Parathyroid adenoma (tissue), 2 donors: ENCODE measurements at regions not wholly inside any gene's neighbourhood (a gene's known extent, or its start where the extent isn't known, plus 50 kb on each side); places are given as distances from the start of the nearest gene placed in this dataset.
"Not testable (repeated sequence)": the region's sequence is repeated elsewhere in the genome, so short reads cannot be mapped to it uniquely, and the experiment has no call there.

Experiments
- H2AFZ ChIP-seq: fragments of 300-600 bp; sonication (generic); one replicate; pipeline ENCODE4 v1.7.0; 2017; ENCODE audit warnings: antibody characterized with exemption, mild to moderate bottlenecking
- H3K27ac ChIP-seq: fragments of 300-600 bp; sonication (generic); one replicate; pipeline ENCODE4 v1.7.0; 2017
- H3K27me3 ChIP-seq: fragments of 300-600 bp; sonication (generic); one replicate; pipeline ENCODE4 v1.7.0; 2017; ENCODE audit warnings: low read length; ENCODE audit not compliant: control insufficient read depth, insufficient read depth
- H3K36me3 ChIP-seq: fragments of 300-600 bp; sonication (generic); one replicate; pipeline ENCODE4 v1.7.0; 2017; ENCODE audit warnings: low read length; ENCODE audit not compliant: control insufficient read depth, insufficient read depth
- H3K4me1 ChIP-seq: fragments of 300-600 bp; sonication (generic); one replicate; pipeline ENCODE4 v1.7.0; 2017; ENCODE audit warnings: control low read depth
- H3K4me2 ChIP-seq: fragments of 300-600 bp; sonication (generic); one replicate; pipeline ENCODE4 v1.7.0; 2017; ENCODE audit warnings: low read length
- H3K4me3 ChIP-seq: fragments of 300-600 bp; sonication (generic); one replicate; pipeline ENCODE4 v1.7.0; 2017; ENCODE audit warnings: low read depth, low read length
- H3K79me2 ChIP-seq: fragments of 300-600 bp; sonication (generic); one replicate; pipeline ENCODE4 v1.7.0; 2017; ENCODE audit warnings: control low read depth
- H3K9ac ChIP-seq: fragments of 300-600 bp; sonication (generic); one replicate; pipeline ENCODE4 v1.7.0; 2017; ENCODE audit warnings: mild to moderate bottlenecking
- H3K9me3 ChIP-seq: fragments of 300-600 bp; sonication (generic); one replicate; pipeline ENCODE4 v1.7.0; 2017; ENCODE audit warnings: low read length; ENCODE audit not compliant: control insufficient read depth
- CTCF ChIP-seq: fragments of 300-600 bp; sonication (generic); IDR thresholded peaks from one replicate; pipeline ENCODE4 v1.7.0; 2017; ENCODE audit warnings: antibody characterized with exemption, mild to moderate bottlenecking
- donor health status: primary hyperparathyroidism.

GRCh38 chr4:189131118-189131517, 809.6 kb upstream of the FRG1 start:
- H3K36me3 ChIP-seq, result no peaks in the 10 kb centered on the region
- no peak overlapping the region for H3K4me2 ChIP-seq
- H3K9ac ChIP-seq, result no peak overlapping the region
- no peak for TF ChIP-seq CTCF
- no peaks in the 10 kb centered on the region for H3K79me2 ChIP-seq
- H3K4me3 ChIP-seq, result no peak overlapping the region
- H3K4me1 ChIP-seq, result no peaks in the 10 kb centered on the region
- H3K27ac ChIP-seq, result no peak overlapping the region
- H3K9me3 ChIP-seq, result no peaks in the 10 kb centered on the region
- H2AFZ ChIP-seq, result no peak overlapping the region
- no peaks in the 10 kb centered on the region for H3K27me3 ChIP-seq

GRCh38 chr4:189136462-189136861, 804.2 kb upstream of the FRG1 start:
- Histone ChIP-seq H3K9ac (no peak overlapping the region), H3K27me3 (no peaks in the 10 kb centered on the region), H3K79me2 (no peaks in the 10 kb centered on the region), H3K4me2 (no peak overlapping the region), H3K27ac (no peak overlapping the region), H3K4me3 (no peak overlapping the region), H3K36me3 (no peaks in the 10 kb centered on the region), H3K9me3 (no peaks in the 10 kb centered on the region), H2AFZ (no peak overlapping the region), H3K4me1 (no peaks in the 10 kb centered on the region)
- no peak for TF ChIP-seq CTCF

- Histone ChIP-seq H3K4me1 (no peaks in the 10 kb centered on the region), H3K9ac (no peak overlapping the region), H3K4me3 (no peak overlapping the region), H3K27ac (no peak overlapping the region), H3K36me3 (no peaks in the 10 kb centered on the region), H3K27me3 (no peaks in the 10 kb centered on the region), H2AFZ (no peak overlapping the region), H3K9me3 (no peaks in the 10 kb centered on the region), H3K4me2 (no peak overlapping the region), H3K79me2 (no peaks in the 10 kb centered on the region)
- no peak for TF ChIP-seq CTCF
These were observed 797.3 kb upstream of the FRG1 start for GRCh38 chr4:189143263-189143952.

GRCh38 chr4:189147005-189147929, 793.4 kb upstream of the FRG1 start:
- Histone ChIP-seq H3K4me2 (no peak overlapping the region), H3K4me1 (no peaks in the 10 kb centered on the region), H3K36me3 (no peaks in the 10 kb centered on the region), H3K9ac (no peak overlapping the region), H2AFZ (no peak overlapping the region), H3K79me2 (no peaks in the 10 kb centered on the region), H3K27ac (no peak overlapping the region), H3K27me3 (no peaks in the 10 kb centered on the region), H3K9me3 (no peaks in the 10 kb centered on the region), H3K4me3 (no peak overlapping the region)
- no peak for TF ChIP-seq CTCF

GRCh38 chr4:189155083-189155482, 785.6 kb upstream of the FRG1 start:
- H3K4me3 ChIP-seq, result not testable (repeated sequence)

More at GRCh38 chr4:189155083-189155482, 785.6 kb upstream of the FRG1 start:
- H2AFZ ChIP-seq, H3K4me1 ChIP-seq, H3K27ac ChIP-seq, H3K27me3 ChIP-seq, H3K4me2 ChIP-seq, H3K9ac ChIP-seq, H3K79me2 ChIP-seq, H3K36me3 ChIP-seq, H3K9me3 ChIP-seq: not testable (repeated sequence)
